ENCODE measurements at regions not wholly inside any gene's neighbourhood (a gene's known extent, or its start where the extent isn't known, plus 50 kb on each side); places are given as distances from the start of the nearest gene placed in this dataset.
"Not testable (repeated sequence)": the region's sequence is repeated elsewhere in the genome, so short reads cannot be mapped to it uniquely, and the experiment has no call there.

GRCh38 chr5:175344331-175345195 is 99.4 kb downstream of the DRD1 start:
- DNase-seq, result no peak

- no peak for DNase-seq
These were observed 100.7 kb downstream of the DRD1 start for GRCh38 chr5:175343308-175343707.

- no peak for DNase-seq
These were observed 103.8 kb downstream of the DRD1 start for GRCh38 chr5:175340180-175340579.

GRCh38 chr5:175337680-175338079 is 106.3 kb downstream of the DRD1 start:
- DNase-seq, result no peak

GRCh38 chr5:175336781-175337180 is 107.2 kb downstream of the DRD1 start:
- DNase-seq, result peak in 2 of 3 experiments; percentile 42 to 65

- DNase-seq, result no peak
These were observed 108.3 kb downstream of the DRD1 start for GRCh38 chr5:175335691-175336090.

- DNase-seq, result not testable (repeated sequence)
These were observed 112.6 kb downstream of the DRD1 start for GRCh38 chr5:175331173-175332036.

- DNase-seq, result no peak
These were observed 114.0 kb downstream of the DRD1 start for GRCh38 chr5:175329976-175330375.

GRCh38 chr5:175328687-175329086 is 115.3 kb downstream of the DRD1 start:
- no peak for DNase-seq

- DNase-seq, result no peak
These were observed 115.8 kb downstream of the DRD1 start for GRCh38 chr5:175328176-175328575.

GRCh38 chr5:175325681-175326080 is 118.3 kb downstream of the DRD1 start:
- DNase-seq, result peak in 1 of 3 experiments; percentile 70

- no peak for DNase-seq
These were observed 122.0 kb downstream of the DRD1 start for GRCh38 chr5:175321927-175322532.

GRCh38 chr5:175319199-175319598 is 124.8 kb downstream of the DRD1 start:
- DNase-seq, result no peak

- DNase-seq, result no peak
These were observed 126.1 kb downstream of the DRD1 start for GRCh38 chr5:175317872-175318271.

GRCh38 chr5:175309218-175309810 is 134.7 kb downstream of the DRD1 start:
- DNase-seq, result no peak

- no peak for DNase-seq
These were observed 135.3 kb downstream of the DRD1 start for GRCh38 chr5:175308701-175309100.

- DNase-seq, result peak in 1 of 3 experiments; percentile 13
These were observed 137.6 kb downstream of the DRD1 start for GRCh38 chr5:175306381-175306780.

GRCh38 chr5:175305251-175305650 is 138.7 kb downstream of the DRD1 start:
- peak in 1 of 3 experiments; percentile 36 for DNase-seq

GRCh38 chr5:175290379-175290778 is 153.6 kb downstream of the DRD1 start:
- peak in 2 of 3 experiments; percentile 3 to 33 for DNase-seq

- peak in 1 of 3 experiments; percentile 10 for DNase-seq
These were observed 155.8 kb downstream of the DRD1 start for GRCh38 chr5:175288048-175288621.

- DNase-seq, result no peak
These were observed 157.0 kb downstream of the DRD1 start for GRCh38 chr5:175286981-175287380.

GRCh38 chr5:175285261-175285660 is 158.7 kb downstream of the DRD1 start:
- peak in 1 of 3 experiments; percentile 25 for DNase-seq
